ENCODE measurements at regions not wholly inside any gene's neighbourhood (a gene's known extent, or its start where the extent isn't known, plus 50 kb on each side); places are given as distances from the start of the nearest gene placed in this dataset.

DNA sequence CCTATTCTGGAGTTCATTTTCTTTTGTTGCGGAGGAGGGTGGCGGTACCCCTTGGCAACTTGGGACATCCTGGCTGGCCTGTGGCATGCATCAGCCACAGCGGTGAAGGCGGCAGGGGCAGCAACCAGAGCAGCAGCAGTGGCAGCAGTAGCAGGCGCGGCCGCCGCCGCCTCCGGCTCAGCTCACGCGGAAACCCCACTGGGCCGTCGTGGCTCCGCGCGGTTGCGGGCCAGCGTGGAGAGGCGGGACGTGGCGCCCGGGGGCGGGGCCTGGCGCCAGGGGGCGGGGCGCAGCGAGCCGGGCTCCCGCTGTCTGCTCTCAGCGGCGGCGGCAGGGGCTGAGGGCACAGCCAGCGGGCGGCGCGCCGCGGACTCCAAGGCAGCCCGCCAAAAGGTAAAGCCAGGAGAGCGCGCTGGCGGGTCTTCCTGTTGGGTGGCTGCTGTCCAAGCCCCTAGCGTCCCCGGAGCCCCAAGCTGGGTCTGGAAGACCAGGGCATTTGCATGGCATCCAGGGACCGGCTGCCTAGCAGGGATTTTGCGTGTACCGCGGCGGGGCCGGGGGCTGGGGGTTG is 334.4 kb upstream of the THRB start (continued):
- TF ChIP-seq, protein P1, sequence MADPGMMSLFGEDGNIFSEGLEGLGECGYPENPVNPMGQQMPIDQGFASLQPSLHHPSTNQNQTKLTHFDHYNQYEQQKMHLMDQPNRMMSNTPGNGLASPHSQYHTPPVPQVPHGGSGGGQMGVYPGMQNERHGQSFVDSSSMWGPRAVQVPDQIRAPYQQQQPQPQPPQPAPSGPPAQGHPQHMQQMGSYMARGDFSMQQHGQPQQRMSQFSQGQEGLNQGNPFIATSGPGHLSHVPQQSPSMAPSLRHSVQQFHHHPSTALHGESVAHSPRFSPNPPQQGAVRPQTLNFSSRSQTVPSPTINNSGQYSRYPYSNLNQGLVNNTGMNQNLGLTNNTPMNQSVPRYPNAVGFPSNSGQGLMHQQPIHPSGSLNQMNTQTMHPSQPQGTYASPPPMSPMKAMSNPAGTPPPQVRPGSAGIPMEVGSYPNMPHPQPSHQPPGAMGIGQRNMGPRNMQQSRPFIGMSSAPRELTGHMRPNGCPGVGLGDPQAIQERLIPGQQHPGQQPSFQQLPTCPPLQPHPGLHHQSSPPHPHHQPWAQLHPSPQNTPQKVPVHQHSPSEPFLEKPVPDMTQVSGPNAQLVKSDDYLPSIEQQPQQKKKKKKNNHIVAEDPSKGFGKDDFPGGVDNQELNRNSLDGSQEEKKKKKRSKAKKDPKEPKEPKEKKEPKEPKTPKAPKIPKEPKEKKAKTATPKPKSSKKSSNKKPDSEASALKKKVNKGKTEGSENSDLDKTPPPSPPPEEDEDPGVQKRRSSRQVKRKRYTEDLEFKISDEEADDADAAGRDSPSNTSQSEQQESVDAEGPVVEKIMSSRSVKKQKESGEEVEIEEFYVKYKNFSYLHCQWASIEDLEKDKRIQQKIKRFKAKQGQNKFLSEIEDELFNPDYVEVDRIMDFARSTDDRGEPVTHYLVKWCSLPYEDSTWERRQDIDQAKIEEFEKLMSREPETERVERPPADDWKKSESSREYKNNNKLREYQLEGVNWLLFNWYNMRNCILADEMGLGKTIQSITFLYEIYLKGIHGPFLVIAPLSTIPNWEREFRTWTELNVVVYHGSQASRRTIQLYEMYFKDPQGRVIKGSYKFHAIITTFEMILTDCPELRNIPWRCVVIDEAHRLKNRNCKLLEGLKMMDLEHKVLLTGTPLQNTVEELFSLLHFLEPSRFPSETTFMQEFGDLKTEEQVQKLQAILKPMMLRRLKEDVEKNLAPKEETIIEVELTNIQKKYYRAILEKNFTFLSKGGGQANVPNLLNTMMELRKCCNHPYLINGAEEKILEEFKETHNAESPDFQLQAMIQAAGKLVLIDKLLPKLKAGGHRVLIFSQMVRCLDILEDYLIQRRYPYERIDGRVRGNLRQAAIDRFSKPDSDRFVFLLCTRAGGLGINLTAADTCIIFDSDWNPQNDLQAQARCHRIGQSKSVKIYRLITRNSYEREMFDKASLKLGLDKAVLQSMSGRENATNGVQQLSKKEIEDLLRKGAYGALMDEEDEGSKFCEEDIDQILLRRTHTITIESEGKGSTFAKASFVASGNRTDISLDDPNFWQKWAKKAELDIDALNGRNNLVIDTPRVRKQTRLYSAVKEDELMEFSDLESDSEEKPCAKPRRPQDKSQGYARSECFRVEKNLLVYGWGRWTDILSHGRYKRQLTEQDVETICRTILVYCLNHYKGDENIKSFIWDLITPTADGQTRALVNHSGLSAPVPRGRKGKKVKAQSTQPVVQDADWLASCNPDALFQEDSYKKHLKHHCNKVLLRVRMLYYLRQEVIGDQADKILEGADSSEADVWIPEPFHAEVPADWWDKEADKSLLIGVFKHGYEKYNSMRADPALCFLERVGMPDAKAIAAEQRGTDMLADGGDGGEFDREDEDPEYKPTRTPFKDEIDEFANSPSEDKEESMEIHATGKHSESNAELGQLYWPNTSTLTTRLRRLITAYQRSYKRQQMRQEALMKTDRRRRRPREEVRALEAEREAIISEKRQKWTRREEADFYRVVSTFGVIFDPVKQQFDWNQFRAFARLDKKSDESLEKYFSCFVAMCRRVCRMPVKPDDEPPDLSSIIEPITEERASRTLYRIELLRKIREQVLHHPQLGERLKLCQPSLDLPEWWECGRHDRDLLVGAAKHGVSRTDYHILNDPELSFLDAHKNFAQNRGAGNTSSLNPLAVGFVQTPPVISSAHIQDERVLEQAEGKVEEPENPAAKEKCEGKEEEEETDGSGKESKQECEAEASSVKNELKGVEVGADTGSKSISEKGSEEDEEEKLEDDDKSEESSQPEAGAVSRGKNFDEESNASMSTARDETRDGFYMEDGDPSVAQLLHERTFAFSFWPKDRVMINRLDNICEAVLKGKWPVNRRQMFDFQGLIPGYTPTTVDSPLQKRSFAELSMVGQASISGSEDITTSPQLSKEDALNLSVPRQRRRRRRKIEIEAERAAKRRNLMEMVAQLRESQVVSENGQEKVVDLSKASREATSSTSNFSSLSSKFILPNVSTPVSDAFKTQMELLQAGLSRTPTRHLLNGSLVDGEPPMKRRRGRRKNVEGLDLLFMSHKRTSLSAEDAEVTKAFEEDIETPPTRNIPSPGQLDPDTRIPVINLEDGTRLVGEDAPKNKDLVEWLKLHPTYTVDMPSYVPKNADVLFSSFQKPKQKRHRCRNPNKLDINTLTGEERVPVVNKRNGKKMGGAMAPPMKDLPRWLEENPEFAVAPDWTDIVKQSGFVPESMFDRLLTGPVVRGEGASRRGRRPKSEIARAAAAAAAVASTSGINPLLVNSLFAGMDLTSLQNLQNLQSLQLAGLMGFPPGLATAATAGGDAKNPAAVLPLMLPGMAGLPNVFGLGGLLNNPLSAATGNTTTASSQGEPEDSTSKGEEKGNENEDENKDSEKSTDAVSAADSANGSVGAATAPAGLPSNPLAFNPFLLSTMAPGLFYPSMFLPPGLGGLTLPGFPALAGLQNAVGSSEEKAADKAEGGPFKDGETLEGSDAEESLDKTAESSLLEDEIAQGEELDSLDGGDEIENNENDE (IDR thresholded peaks at IDR 0.05; ENCODE audit: insufficient replicate concordance, low read length) = no peak
- TF ChIP-seq, protein P2, sequence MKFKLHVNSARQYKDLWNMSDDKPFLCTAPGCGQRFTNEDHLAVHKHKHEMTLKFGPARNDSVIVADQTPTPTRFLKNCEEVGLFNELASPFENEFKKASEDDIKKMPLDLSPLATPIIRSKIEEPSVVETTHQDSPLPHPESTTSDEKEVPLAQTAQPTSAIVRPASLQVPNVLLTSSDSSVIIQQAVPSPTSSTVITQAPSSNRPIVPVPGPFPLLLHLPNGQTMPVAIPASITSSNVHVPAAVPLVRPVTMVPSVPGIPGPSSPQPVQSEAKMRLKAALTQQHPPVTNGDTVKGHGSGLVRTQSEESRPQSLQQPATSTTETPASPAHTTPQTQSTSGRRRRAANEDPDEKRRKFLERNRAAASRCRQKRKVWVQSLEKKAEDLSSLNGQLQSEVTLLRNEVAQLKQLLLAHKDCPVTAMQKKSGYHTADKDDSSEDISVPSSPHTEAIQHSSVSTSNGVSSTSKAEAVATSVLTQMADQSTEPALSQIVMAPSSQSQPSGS (IDR thresholded peaks at IDR 0.05; ENCODE audit: low read length) = no peak
- no peak for TF ChIP-seq TAF1 (IDR thresholded peaks at IDR 0.05; ENCODE audit: low read depth, low read length)

Data from H1 (cell line).